B cell (primary cell): ENCODE measurements at regions not wholly inside any gene's neighbourhood (a gene's known extent, or its start where the extent isn't known, plus 50 kb on each side); places are given as distances from the start of the nearest gene placed in this dataset.

Source experiments
- ATAC-seq: fragments of 200-7000 bp; cut with Tn5 transposase; one replicate; pipeline ENCODE4 v1.10.0; 2021; ENCODE audit warnings: low read depth, mild to moderate bottlenecking, moderate number of reproducible peaks, moderate library complexity
- CTCF ChIA-PET: fragments of 350-600 bp; sonication (Branson Sonifier 250); formaldehyde crosslinking; loops from one replicate; lab custom pipeline; 2021; ENCODE audit warnings: antibody characterized with exemption, inconsistent platforms; lab: Charles Lee
- POLR2A ChIA-PET: fragments of 350-600 bp; sonication (Branson Sonifier 250); formaldehyde crosslinking; loops from one replicate; lab custom pipeline; 2021; ENCODE audit warnings: antibody characterized with exemption; lab: Charles Lee
- DNase-seq: peaks from one replicate; pipeline ENCODE4 v3.0.0; 2013
- H2AFZ ChIP-seq: 2 replicates; pipeline ENCODE4 v1.6.1; 2012; ENCODE audit warnings: mild to moderate bottlenecking, low read depth, low read length; ENCODE audit not compliant: insufficient read depth, poor library complexity, severe bottlenecking
- H3K27ac ChIP-seq, 2 donors: 1 replicate in 1 of 2; 2 replicates in 1 of 2; pipeline ENCODE4 v1.5.1; 2012 to 2013; ENCODE audit warnings: low read length in 2 of 2, mild to moderate bottlenecking in 2 of 2, moderate library complexity in 1 of 2
- H3K27me3 ChIP-seq, 4 experiments: fragments of 200-600 bp in 1 of 4; sonication (generic) in 1 of 4; replicated peaks in 1 of 4; 1 replicate in 2 of 4; 2 replicates in 2 of 4; pipeline versions ENCODE4 v1.6.1 to v1.7.0; 2013 to 2016; ENCODE audit warnings: low read length in 3 of 4, mild to moderate bottlenecking in 2 of 4, mixed read lengths in 1 of 4, moderate library complexity in 1 of 4; ENCODE audit not compliant: insufficient read depth in 4 of 4, control insufficient read depth in 3 of 4; ENCODE audit errors: control extremely low read depth in 1 of 4
- H3K36me3 ChIP-seq, 2 experiments: replicated peaks in 1 of 2; 1 replicate in 1 of 2; 2 replicates in 1 of 2; pipeline versions ENCODE4 v1.6.1 to v1.7.1; 2013; ENCODE audit warnings: low read length in 1 of 2; ENCODE audit not compliant: insufficient read depth in 2 of 2, control insufficient read depth in 1 of 2; ENCODE audit errors: control extremely low read depth in 1 of 2, extremely low read depth in 1 of 2
- H3K4me1 ChIP-seq, 2 donors: fragments of 200-600 bp in 1 of 2; sonication (generic) in 1 of 2; 1 replicate in 1 of 2; 2 replicates in 1 of 2; pipeline versions ENCODE4 v1.5.1 to v1.6.1; 2013 to 2017; ENCODE audit warnings: low read length in 2 of 2; ENCODE audit not compliant: control insufficient read depth in 2 of 2, insufficient read depth in 2 of 2
- H3K4me2 ChIP-seq: replicated peaks from 2 replicates; pipeline ENCODE3; 2012; ENCODE audit warnings: mild to moderate bottlenecking, low read depth, low read length; ENCODE audit not compliant: poor library complexity, severe bottlenecking
- H3K4me3 ChIP-seq, 5 experiments: fragments of 200-600 bp in 1 of 5; sonication (generic) in 1 of 5; 1 replicate in 3 of 5; 2 replicates in 2 of 5; pipeline versions ENCODE4 v1.5.1 to v1.7.0; 2011 to 2016; ENCODE audit warnings: low read length in 4 of 5, mild to moderate bottlenecking in 4 of 5, low read depth in 2 of 5, control low read depth in 1 of 5, moderate library complexity in 1 of 5; ENCODE audit not compliant: insufficient read depth in 1 of 5; ENCODE audit errors: control extremely low read depth in 1 of 5, extremely low read depth in 1 of 5
- H3K79me2 ChIP-seq: fragments of 200-600 bp; sonication (generic); one replicate; pipeline ENCODE4 v1.6.0; 2016; ENCODE audit warnings: low read length; ENCODE audit not compliant: control insufficient read depth, insufficient read depth
- H3K9ac ChIP-seq: fragments of 200-600 bp; sonication (generic); 2 replicates; pipeline ENCODE4 v1.6.1; 2017; ENCODE audit warnings: mild to moderate bottlenecking, low read length, moderate library complexity
- H3K9me3 ChIP-seq, 3 donors: one replicate each; pipeline versions ENCODE4 v1.6.1 to v1.7.1; 2013; ENCODE audit warnings: low read length in 2 of 3; ENCODE audit not compliant: control insufficient read depth in 2 of 3, insufficient read depth in 1 of 3; ENCODE audit errors: control extremely low read depth in 1 of 3
- H4K20me1 ChIP-seq: 2 replicates; pipeline ENCODE4 v1.6.0; 2012; ENCODE audit warnings: mild to moderate bottlenecking, low read length; ENCODE audit not compliant: insufficient read depth, control insufficient read depth, poor library complexity, severe bottlenecking
- H3K27ac Mint-ChIP-seq: one replicate; pipeline ENCODE4 v1.8.0; 2021; ENCODE audit warnings: mixed read lengths
- H3K27me3 Mint-ChIP-seq: one replicate; pipeline ENCODE4 v1.8.0; 2021; ENCODE audit warnings: mixed read lengths
- H3K4me1 Mint-ChIP-seq: one replicate; pipeline ENCODE4 v1.8.0; 2021; ENCODE audit warnings: mixed read lengths
- H3K4me3 Mint-ChIP-seq: one replicate; pipeline ENCODE4 v1.8.0; 2021; ENCODE audit warnings: mixed read lengths
- H3K9me3 Mint-ChIP-seq: one replicate; pipeline ENCODE4 v1.8.0; 2022; ENCODE audit warnings: mixed read lengths; ENCODE audit not compliant: insufficient read depth
- EZH2 ChIP-seq: IDR thresholded peaks from 2 replicates; pipeline ENCODE4 v1.6.1; 2012; ENCODE audit warnings: borderline replicate concordance, low read depth, mild to moderate bottlenecking, moderate library complexity, low read length; ENCODE audit not compliant: insufficient read depth, poor library complexity, severe bottlenecking
- WGBS: methylation state at CpG from one replicate; pipeline ENCODE4 v1.1.5; 2013; ENCODE audit warnings: missing lambda C conversion rate; ENCODE audit not compliant: insufficient coverage; 5-methylcytosine and 5-hydroxymethylcytosine counted together
- intact Hi-C: fragments of 100-400 bp; cut with micrococcal nuclease; formaldehyde crosslinking; loops from one replicate; pipeline ENCODE4 v1.10.0; 2022
- TF ChIP-seq, protein P1 (sequence below): fragments of 200-600 bp; IDR thresholded peaks from one replicate; pipeline ENCODE4 v1.8.0; 2022; ENCODE audit warnings: antibody characterized with exemption, mild to moderate bottlenecking

- no peak overlapping the region for H3K27ac Mint-ChIP-seq
- no peaks in the 10 kb centered on the region for H3K27me3 Mint-ChIP-seq
- no peak overlapping the region for H3K4me3 Mint-ChIP-seq
- ATAC-seq (no peak), DNase-seq (no peak)
- no peaks in the 10 kb centered on the region for H3K4me1 Mint-ChIP-seq
- WGBS = no CpG with 5 or more reads among the region's 2 CpGs
- POLR2A ChIA-PET = no interaction called here
- H3K79me2 ChIP-seq = no peaks in the 10 kb centered on the region
- H3K9me3 ChIP-seq = peaks cover 0 to 23% (median 3%) of the 10 kb centered on the region in 3 donors
- no peaks in the 10 kb centered on the region for H3K9me3 Mint-ChIP-seq
- CTCF ChIA-PET = no interaction called here
- no peak overlapping the region for H3K27ac ChIP-seq
- intact Hi-C loops = no loop called here
- H3K9ac ChIP-seq = no peak overlapping the region
- H3K27me3 ChIP-seq = no peaks in the 10 kb centered on the region
- no peak overlapping the region for H3K4me2 ChIP-seq
- no peaks in the 10 kb centered on the region for H3K4me1 ChIP-seq
- no peak overlapping the region for H2AFZ ChIP-seq
- H4K20me1 ChIP-seq = no peaks in the 10 kb centered on the region
- TF ChIP-seq, protein P1, sequence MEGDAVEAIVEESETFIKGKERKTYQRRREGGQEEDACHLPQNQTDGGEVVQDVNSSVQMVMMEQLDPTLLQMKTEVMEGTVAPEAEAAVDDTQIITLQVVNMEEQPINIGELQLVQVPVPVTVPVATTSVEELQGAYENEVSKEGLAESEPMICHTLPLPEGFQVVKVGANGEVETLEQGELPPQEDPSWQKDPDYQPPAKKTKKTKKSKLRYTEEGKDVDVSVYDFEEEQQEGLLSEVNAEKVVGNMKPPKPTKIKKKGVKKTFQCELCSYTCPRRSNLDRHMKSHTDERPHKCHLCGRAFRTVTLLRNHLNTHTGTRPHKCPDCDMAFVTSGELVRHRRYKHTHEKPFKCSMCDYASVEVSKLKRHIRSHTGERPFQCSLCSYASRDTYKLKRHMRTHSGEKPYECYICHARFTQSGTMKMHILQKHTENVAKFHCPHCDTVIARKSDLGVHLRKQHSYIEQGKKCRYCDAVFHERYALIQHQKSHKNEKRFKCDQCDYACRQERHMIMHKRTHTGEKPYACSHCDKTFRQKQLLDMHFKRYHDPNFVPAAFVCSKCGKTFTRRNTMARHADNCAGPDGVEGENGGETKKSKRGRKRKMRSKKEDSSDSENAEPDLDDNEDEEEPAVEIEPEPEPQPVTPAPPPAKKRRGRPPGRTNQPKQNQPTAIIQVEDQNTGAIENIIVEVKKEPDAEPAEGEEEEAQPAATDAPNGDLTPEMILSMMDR = no peak
- no peak for TF ChIP-seq EZH2
- no peaks in the 10 kb centered on the region for H3K36me3 ChIP-seq
- H3K4me3 ChIP-seq = no peak overlapping the region
Observed at GRCh38 chr19:31041461-31041860, 307.8 kb downstream of the TSHZ3 start.

GRCh38 chr19:31039151-31039550 lies 310.1 kb downstream of the TSHZ3 start:
- H3K4me3 ChIP-seq = no peak overlapping the region
- no peaks in the 10 kb centered on the region for H3K4me1 ChIP-seq
- H3K27me3 ChIP-seq = no peaks in the 10 kb centered on the region
- no peak overlapping the region for H3K9ac ChIP-seq
- ATAC-seq (no peak), DNase-seq (no peak)
- H2AFZ ChIP-seq = no peak overlapping the region
- Mint-ChIP-seq H3K27me3 (no peaks in the 10 kb centered on the region), H3K9me3 (no peaks in the 10 kb centered on the region), H3K4me1 (no peaks in the 10 kb centered on the region), H3K4me3 (no peak overlapping the region), H3K27ac (no peak overlapping the region)
- TF ChIP-seq, protein P1 = no peak
- no peak for TF ChIP-seq EZH2
- no peak overlapping the region for H3K27ac ChIP-seq
- H3K79me2 ChIP-seq = no peaks in the 10 kb centered on the region
- WGBS = 93% methylated on average over 2 of the region's 4 CpGs
- H3K9me3 ChIP-seq = peaks cover 0 to 13% (median 3%) of the 10 kb centered on the region in 3 donors
- H3K4me2 ChIP-seq = no peak overlapping the region
- ChIA-PET CTCF (no interaction called here), POLR2A (no interaction called here)
- no peaks in the 10 kb centered on the region for H4K20me1 ChIP-seq
- H3K36me3 ChIP-seq = no peaks in the 10 kb centered on the region
- intact Hi-C loops = no loop called here
